HG02642 (cell line): ENCODE measurements at regions not wholly inside any gene's neighbourhood (a gene's known extent, or its start where the extent isn't known, plus 50 kb on each side); places are given as distances from the start of the nearest gene placed in this dataset.
A peak's percentile ranks its signal among the peaks of the same experiment; 100 is the strongest.
"Not testable (repeated sequence)": the region's sequence is repeated elsewhere in the genome, so short reads cannot be mapped to it uniquely, and the experiment has no call there.

Source experiments
- ATAC-seq: cut with Tn5 transposase; IDR thresholded peaks from one replicate; pipeline ENCODE4 v1.9.1; 2021; ENCODE audit warnings: mild to moderate bottlenecking; ENCODE audit not compliant: unreplicated experiment, poor library complexity

GRCh38 chr18:59038295-59039039 lies 101.2 kb upstream of the SEC11C start:
- ATAC-seq: no peak

- not testable (repeated sequence) for ATAC-seq
Observed at GRCh38 chr18:59039040-59039320, 100.7 kb upstream of the SEC11C start.

- no peak for ATAC-seq
Observed at GRCh38 chr18:59039449-59039848, 100.2 kb upstream of the SEC11C start.

DNA sequence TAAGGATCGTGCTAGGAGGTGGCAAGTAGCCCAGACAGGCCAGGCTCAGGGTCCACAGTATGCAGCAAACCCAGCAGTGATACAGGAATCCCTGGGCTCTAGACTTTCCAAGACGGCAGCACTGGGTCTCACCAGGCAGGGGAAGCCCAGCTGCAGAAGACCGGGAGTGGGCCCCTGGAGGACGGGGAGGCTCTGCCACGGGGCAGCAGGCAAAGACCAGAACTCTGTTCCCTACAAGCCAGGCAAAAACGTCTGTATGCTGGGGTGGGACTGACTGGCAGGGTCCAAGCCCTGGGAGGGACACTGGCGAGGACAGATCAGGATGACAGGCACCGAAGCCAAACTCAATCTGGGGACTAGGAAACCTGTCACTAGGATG lies 98.9 kb upstream of the SEC11C start:
- no peak for ATAC-seq

- ATAC-seq: no peak
Observed at GRCh38 chr18:59041296-59041695, 98.4 kb upstream of the SEC11C start.

DNA sequence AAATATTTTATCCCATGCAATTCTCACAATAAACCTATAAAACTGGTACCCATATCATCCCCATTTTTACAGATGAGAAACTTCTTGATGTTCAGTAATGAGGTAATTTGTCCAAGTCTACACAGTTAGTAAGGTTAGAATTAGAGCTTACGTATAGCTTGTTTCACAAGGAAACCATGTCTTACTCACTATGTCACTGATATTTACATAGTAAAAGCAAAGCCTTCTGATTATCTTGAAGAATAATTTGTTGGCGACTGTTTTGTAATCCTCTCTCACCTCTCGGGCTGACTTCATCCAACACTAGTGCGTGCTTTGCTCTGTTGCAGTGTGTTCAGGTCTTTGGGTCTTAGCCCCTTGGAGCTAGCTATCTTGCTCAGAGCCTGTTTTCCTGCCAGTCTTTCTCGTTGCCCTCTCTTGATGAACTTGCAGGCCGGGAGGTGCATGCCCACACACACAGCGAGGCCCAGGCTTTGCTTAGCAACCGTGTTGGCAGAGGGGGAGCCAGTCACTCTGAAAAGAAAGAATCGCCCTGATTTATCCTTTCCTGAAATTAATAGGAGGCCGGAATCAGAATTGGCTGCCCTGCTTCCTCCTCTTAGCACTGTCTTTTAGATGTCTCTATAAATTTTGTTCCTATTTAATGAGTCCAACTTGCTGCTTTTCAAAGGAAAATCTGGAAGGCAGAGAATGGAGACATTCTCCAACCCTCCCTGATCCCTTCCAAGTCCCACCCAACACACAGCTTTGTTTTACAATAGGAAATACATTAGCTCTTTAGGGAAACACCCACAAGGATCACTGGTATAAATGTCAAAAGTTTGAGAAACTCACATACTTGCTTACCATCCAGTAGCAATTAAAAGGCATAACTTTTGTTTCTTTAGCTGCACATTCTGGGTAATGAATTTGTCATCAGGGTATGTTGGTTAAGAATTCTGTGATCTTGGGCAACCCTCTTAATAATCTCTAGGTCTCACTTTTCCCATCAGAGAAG lies 97.6 kb upstream of the SEC11C start:
- no peak for ATAC-seq

DNA sequence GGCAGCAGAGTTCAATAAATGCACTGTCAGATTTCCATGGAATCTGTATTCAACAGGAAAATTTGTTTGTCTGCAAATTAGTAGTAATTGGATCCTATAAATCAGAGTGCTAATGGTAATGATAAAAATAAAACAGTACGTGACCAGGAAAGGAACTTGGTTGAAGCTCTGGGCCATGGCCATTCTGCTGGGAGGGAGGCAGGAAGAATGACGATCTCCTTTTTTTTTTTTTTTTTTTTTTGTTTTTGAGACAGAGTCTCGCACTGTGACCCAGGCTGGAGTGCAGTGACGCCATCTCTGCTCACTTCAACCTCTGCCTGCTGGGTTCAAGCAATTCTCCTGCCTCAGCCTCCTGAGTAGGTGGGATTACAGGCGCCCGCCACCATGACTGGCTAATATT lies 94.8 kb upstream of the SEC11C start:
- no peak for ATAC-seq

DNA sequence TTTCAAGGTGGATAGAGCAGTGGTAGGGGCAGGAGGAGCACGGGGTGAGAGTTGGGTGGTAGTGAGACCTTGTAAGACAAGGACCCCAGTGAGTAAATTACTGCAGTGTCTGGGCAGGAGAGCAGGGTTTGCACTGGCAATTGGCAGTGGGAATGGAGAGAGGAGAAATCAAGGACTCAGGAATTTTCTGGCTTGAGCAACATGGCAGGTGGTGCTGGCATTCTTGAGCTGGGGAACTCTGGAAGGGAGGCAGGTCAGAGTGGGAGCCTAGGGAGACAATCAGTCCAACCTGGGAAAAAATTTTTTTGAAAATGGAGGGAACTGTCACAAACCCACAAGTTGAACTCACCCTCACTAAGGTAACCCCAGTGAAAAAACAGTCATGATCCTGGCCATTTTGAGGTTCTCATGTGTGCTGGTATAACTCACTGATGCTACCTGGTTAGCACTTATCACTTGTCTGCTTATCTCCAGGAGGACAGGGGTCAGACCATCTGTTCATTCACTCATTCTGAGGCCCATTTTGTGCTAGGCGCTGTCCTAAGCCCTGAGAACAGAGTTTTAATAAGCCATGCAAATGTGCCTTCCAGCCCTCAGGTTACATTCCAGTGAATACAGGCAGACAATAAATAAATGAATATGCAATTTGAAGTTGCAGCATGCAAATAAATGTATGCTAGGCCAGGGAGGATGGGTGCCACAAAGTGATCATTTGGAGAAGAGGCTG lies 92.2 kb upstream of the SEC11C start:
- no peak for ATAC-seq

- no peak for ATAC-seq
Observed at GRCh38 chr18:59048048-59048363, 91.7 kb upstream of the SEC11C start.

DNA sequence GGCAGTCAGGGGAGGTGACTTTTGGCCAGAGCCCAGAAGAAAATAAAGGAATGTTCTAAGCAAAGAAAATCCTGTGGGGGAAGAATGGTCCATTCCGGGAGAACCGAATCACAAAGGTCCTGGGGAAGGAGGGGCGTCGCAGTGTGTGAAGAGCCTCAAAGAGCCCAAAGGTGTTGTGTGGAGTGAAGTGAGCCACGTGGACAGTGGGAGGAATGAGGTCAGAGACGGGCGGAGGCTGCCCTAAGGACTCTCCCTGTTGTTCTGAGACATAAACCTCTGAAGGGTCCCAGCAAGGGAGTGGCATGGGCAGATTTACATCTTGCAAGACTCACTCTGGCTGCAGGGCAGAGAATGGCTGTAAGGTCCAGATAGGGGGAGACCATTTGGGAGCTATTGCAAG lies 91.3 kb upstream of the SEC11C start:
- no peak for ATAC-seq

DNA sequence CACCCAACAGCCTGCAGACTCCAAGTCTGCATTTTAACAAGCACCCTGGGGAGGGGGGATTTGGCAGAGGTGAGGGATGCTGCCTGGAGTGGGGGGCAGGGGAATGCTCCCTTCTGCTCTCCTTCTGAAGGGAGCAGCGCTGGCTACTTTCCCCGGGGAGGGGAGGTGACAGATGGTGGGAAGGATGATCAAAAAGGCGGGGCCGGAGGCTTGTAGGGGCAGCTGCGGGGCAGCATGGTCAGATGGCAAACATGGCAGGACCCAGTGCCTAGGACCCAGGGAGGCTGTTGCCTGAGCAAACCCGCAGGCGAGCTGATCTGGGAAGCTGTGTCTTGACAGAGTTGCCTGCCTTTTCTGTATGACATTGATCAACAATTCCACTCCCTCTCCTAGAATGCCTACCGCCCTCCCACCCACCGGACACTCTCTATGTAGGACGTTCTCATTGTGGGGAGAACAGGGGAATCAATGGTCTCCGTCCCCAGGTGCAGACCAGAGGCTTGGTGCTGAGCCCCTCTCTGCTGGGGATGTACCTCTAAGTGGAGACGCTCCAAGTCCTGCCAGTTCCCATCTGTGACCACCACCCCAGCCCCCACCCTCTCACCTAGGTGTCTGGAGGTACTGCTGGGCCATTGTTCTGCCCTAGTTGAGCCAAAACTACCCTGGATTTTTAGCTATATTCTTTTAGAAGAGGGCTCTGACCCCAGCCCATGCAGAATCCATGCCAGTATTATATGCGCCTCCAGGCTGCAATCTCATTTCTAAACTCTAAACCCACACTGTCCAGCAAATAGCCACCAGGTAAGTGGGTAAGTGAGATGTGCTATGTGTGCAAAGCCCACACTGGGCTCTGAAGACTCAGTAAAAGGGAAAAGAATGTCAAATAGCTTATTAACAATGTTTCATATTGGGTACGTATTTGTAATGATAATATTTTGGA lies 89.7 kb upstream of the SEC11C start:
- ATAC-seq: no peak

DNA sequence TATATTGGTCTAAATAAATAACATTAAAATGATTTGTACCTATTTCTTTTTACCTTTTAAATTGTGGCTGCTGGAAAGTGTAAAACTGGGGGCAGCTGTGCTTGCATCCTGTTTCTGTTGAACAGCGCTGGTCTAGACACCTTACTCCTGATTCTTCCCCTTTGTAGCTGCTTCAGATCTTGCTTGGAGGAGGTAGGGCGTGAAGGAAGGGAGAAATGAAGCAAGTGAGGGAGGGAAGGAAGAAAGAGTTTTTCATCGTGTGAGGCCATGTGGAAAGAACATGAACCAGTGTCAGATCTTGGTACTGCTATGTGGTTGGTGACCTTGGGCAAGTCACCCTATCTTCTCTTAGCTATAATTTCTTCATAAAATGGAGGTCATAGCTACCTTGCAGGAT lies 89.0 kb upstream of the SEC11C start:
- ATAC-seq: no peak

DNA sequence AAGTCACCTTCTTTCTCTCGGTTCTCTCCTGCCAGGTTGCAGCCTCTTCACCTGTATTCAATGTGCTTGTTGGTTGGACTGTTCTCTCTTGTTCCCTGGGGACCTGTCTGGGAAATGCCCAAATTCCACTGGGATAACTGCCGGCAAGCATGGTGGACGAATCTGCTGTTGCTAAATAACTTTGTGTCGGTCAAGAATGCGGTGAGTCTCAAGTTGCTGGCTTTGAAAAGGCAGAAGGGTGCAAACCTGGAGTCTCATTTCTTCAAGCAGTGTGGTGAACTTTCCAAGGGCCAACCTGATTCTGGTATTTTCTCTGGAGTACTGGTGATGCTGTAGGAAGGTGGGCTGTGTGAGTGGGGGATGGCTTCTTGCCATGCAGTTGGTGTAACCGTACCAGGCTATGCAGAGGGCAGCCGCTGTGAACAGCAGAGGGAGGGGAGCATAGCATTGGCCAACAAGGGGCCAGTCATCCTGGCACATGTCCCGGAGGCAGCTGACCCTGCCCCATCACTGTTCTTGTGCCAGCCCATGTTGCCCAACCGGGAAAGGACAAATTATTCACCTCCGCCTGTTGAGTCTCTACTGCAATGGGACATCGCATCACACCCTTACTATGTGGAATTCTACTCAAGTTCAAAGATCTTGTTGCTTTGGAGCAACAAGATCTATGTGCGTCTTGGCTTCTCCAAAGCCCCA lies 88.1 kb upstream of the SEC11C start:
- no peak for ATAC-seq

GRCh38 chr18:59052965-59053820 lies 86.5 kb upstream of the SEC11C start:
- no peak for ATAC-seq

DNA sequence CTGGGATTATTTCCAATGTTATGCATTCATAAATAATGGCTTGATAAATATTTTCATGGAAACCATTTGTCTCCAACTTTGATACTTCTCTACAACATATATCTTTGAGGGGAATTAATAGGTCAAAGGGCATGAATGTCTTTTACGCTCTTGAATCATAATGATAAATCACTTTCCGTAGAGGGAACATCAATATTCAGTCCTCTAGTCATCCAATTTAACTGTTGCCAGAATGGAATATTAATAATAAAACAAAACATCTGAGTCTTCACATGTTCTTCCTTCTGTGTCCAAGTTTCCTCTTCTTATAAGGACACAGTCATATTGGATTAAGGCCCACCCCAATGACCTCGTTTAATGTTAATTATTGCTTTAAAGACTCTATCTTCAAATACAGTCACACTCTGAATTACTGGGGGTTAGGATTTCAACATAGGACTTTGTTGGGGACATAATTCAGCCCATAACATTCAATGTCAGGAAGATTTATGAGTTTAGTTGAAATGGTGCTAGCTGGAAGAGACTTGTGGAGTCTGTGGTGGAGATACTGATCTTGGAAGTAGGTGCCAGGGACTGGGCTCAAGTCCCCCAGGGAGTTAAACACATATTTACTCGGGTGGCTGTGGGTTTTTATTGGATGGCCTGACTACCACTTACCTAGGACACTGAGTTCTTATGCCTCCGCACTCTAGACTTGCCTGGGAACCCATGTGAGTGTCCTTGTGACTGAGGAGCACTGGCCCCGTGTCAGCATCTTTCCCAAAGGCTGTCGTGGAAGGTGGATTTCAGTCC lies 85.0 kb upstream of the SEC11C start:
- ATAC-seq: no peak

DNA sequence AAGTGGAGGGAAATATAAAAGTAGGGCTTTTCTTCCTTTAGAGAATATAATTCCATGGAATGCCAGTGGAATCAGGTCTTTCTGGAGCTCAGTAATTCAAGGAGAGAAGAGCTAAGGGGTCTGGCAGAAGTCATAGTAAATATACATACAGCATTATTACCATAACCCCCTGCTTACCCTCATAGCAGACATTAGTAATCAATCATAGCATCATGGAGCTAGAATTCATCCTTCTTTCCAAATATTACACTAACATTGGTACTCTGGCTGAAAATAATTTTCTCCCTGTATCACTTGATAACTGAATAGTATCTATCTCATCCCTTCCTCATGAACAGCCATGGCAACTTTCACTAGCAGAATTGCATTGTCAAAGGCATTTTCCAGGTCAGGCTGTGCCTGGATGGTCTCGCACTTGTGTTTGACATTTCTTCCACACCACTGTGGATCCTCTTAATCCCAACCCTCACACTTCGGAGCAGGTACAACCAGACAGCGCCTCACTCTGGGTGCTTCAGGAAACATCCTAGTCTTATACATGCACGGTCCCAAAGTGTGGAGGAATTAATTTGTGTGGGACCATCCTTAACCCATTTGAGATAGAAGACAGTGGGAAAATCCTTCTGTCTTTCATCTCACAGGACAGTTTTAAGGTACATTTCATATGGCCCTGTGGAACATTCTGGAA lies 84.2 kb upstream of the SEC11C start:
- ATAC-seq: no peak

- peak; percentile 71 for ATAC-seq
Observed at GRCh38 chr18:59056706-59057492, 82.8 kb upstream of the SEC11C start.
